Omental fat pad (tissue), 3 donors: ENCODE measurements at regions not wholly inside any gene's neighbourhood (a gene's known extent, or its start where the extent isn't known, plus 50 kb on each side); places are given as distances from the start of the nearest gene placed in this dataset.

Source experiments
- ATAC-seq: fragments of 150-250 bp; one replicate; pipeline ENCODE4 v1.9.1; 2016; ENCODE audit warnings: mild to moderate bottlenecking, moderate library complexity; ENCODE audit not compliant: low FRiP score
- DNase-seq: peaks from one replicate; pipeline ENCODE4 v3.0.0-alpha.2; 2019; ENCODE audit warnings: low spot score
- CTCF ChIP-seq, 3 donors: fragments of 450-650 bp; IDR thresholded peaks; one replicate each; pipeline ENCODE4 v1.5.1; 2016 to 2017; ENCODE audit warnings: antibody characterized with exemption in 3 of 3, mild to moderate bottlenecking in 3 of 3, moderate library complexity in 2 of 3

DNA sequence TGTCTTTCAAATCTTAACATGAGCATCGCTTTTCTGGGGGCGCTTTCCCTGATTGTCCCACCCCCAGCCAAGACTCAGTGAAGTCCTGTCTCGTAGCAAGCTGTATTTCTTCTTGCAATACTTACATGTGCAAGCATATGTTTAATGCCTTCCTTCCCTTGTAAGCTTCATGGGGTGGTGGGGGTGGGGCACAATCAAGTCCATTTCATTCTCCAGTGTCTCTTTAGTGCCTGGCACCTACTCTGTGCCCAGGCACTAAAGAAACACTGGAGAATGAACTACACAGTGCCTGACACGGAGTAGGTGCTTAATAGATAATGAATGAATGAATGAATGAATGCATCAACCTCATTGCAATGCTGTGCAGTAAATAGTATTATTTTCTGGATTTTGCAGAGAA, 143.1 kb downstream of the PLPP3 start:
- no peak for ATAC-seq
- no peak for DNase-seq
- TF ChIP-seq CTCF (IDR thresholded peaks at IDR 0.05), result no peak

DNA sequence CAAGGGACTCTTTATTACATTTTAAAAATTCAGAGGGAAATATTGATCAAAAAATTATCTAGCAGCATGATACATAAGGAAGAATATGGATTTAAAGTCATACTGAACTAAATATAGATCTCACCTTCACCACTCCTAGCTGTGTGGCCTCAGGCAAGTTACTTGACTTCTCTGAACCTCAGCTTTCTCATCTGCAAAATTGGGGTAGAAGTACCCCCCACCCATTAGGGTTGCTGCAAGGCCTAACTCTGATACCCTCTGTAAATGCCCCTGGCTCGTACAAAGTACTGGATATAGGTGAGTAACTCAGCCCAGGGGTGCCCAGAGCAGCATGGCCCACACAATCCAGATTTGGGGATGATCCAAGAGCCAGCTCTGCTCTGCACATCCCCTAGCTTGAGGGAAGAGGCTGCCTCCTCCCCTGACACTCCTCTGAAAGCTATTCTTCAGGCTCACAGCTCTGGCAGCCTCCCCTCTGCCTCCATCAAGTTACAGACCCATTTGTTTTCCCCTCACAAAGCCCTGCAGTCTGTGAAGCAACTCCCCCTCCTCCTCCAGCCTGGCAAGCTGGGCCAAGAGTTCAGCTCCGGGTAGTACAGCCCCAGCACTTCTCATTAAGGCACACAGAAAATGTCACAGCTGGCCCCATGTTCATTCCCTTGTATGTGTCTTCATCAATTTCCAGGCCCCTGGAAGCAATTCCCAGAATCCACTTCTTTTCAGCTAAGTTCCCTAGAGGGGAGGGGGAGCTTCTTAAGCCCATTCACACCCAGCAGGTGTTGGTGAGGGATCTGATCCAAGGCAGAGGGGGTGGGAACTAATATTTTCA, 143.7 kb downstream of the PLPP3 start:
- DNase-seq, result no peak
- no peak for TF ChIP-seq CTCF (IDR thresholded peaks at IDR 0.05)
- no peak for ATAC-seq

DNA sequence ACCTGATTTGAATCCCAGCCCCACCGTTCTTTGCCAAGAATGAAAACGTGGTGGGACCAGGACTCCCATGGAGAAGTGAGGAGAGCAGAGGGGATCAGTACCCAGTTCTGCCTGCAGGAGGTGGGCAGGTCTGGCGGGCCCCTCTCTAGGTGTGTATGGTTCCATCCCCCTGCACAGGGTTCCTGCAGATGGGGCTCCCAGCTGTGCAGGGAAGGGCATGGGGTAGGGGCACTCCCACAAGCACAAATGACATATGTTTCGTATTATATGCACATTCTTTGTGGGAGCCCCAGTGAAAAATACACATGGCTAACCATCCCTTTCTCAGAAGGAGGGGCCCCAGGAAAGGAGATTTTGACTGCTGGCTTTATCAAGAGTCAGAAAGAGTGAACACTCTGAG, 144.6 kb downstream of the PLPP3 start:
- no peak for ATAC-seq

DNA sequence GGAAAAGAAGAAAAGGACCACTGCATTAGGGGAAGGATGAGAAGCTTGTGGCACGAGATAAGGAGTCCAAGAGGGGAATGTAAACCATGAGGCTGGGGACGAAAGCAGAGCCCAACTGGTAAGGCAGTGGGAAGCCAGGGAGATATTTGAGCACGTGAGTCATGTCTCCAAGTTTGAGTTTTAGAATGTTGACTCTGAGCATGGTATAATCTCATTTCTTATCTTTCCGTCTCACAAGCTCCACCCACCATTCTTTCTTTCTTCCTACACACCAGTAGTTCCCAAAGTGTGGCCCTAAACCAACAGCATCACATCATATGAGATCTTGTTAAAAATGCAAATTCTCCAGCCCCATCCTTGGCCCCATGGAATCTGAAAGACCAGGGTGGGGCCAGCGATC, 145.3 kb downstream of the PLPP3 start:
- TF ChIP-seq CTCF (IDR thresholded peaks at IDR 0.05), result no peak
- ATAC-seq (no peak), DNase-seq (no peak)

More for the DNA sequence above, 144.6 kb downstream of the PLPP3 start:
- no peak for TF ChIP-seq CTCF (IDR thresholded peaks at IDR 0.05)
- no peak for DNase-seq

- TF ChIP-seq CTCF (IDR thresholded peaks at IDR 0.05), result no peak
- DNase-seq (no peak), ATAC-seq (no peak)
Measured at GRCh38 chr1:56433056-56433577, 146.2 kb downstream of the PLPP3 start.

GRCh38 chr1:56432166-56432971, 147.0 kb downstream of the PLPP3 start:
- no peak for TF ChIP-seq CTCF (IDR thresholded peaks at IDR 0.05)
- no peak for DNase-seq
- ATAC-seq, result no peak
